SK-N-SH (cell line): ENCODE measurements at regions not wholly inside any gene's neighbourhood (a gene's known extent, or its start where the extent isn't known, plus 50 kb on each side); places are given as distances from the start of the nearest gene placed in this dataset.

Source experiments
- EZH2phosphoT487 ChIP-seq: fragments of 200-600 bp; sonication (generic); IDR thresholded peaks from 2 replicates; pipeline ENCODE4 v1.6.1; 2017; ENCODE audit warnings: low read depth, mixed run types, mild to moderate bottlenecking, antibody characterized with exemption, moderate library complexity, borderline replicate concordance
- FOXJ3 ChIP-seq: sonication (generic); formaldehyde crosslinking; IDR thresholded peaks from 2 replicates; pipeline ENCODE4 v1.5.1; 2020; ENCODE audit warnings: mild to moderate bottlenecking, missing genetic modification reagents

DNA sequence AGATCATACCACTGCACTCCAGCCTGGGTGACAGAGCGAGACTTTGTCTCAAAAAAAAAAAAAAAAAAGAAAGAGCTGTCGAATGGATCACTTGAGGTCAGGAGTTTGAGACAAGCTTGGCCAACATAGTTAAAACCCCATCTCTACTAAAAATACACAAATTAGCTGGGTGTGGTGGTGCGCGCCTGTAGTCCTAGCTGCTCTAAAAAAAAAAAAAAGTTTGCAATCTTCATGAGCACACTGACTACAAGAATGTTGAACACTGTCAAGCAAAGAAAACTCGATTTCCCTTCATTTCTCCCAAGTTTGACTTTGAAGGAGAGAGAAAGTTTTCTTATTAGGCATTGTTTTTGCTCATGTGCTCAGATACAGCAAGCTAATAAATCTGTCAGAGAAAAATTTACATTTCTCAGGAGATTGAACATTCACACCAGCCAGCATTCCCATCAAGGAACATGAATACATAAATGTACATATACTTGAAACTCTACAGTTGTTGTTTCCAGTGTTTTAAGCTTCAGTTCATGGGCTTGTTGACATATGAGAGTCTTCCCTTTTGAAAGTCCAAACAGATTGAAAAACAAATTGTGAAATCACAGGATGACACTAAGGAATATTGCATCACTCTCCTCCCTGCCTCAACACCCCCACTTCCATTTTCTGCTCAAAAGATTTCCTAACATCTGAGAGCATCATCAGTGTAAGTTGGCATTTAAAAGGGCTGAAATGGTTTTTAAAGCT lies 81.8 kb downstream of the ARRDC3 start:
- TF ChIP-seq EZH2phosphoT487 (no peak), FOXJ3 (CRISPR knock-in tag) (no peak)
